Neural crest cell (in vitro differentiated cells): ENCODE measurements at regions not wholly inside any gene's neighbourhood (a gene's known extent, or its start where the extent isn't known, plus 50 kb on each side); places are given as distances from the start of the nearest gene placed in this dataset.

Experiments used
- DNase-seq: peaks from one replicate; pipeline ENCODE4 v3.0.0; 2021; ENCODE audit warnings: low read depth, mixed read lengths, low spot score
- H3K27ac Mint-ChIP-seq: one replicate; pipeline ENCODE4 v1.8.0; 2021; ENCODE audit warnings: mild to moderate bottlenecking, mixed read lengths; ENCODE audit not compliant: unreplicated experiment
- H3K27me3 Mint-ChIP-seq: 2 replicates; pipeline ENCODE4 v1.8.0; 2021; ENCODE audit warnings: low read depth, mild to moderate bottlenecking, mixed read lengths
- H3K36me3 Mint-ChIP-seq: 2 replicates; pipeline ENCODE4 v1.8.0; 2021; ENCODE audit warnings: low read depth, mild to moderate bottlenecking, mixed read lengths
- H3K4me1 Mint-ChIP-seq: 2 replicates; pipeline ENCODE4 v1.8.0; 2021; ENCODE audit warnings: mixed read lengths
- H3K4me3 Mint-ChIP-seq: one replicate; pipeline ENCODE4 v1.8.0; 2021; ENCODE audit warnings: mild to moderate bottlenecking, mixed read lengths
- H3K9me3 Mint-ChIP-seq: 2 replicates; pipeline ENCODE4 v1.8.0; 2021; ENCODE audit warnings: mixed read lengths
- TF ChIP-seq, protein P1 (sequence below): fragments of 200-600 bp; sonication (generic); conservative IDR thresholded peaks from 2 replicates; pipeline ENCODE4 v1.5.0; 2021; ENCODE audit warnings: antibody characterized with exemption, mild to moderate bottlenecking

DNA sequence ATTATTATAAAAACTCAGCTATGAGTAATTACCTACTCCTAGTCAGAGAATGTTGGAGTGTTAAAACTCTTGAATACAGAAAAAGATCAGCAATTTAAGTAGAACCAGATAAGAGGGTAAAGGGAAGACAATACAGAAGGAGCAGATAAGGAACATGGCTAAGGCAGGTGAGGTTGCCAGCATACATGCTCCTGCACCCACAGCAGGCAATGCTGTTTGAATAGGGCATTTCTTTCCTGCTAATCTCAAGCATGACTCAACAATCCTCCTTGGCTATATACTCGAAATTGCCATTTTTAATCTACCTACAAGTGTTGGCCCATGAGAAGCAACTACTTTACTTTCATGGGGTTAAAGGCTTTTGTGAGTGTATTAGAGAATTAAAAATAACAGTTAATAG lies 494.5 kb downstream of the DIPK2A start:
- H3K4me1 Mint-ChIP-seq = no peaks in the 10 kb centered on the region
- no peak overlapping the region for H3K4me3 Mint-ChIP-seq
- no peaks in the 10 kb centered on the region for H3K36me3 Mint-ChIP-seq
- H3K9me3 Mint-ChIP-seq = no peaks in the 10 kb centered on the region
- no peaks in the 10 kb centered on the region for H3K27me3 Mint-ChIP-seq
- H3K27ac Mint-ChIP-seq = no peak overlapping the region
- DNase-seq = no peak
- TF ChIP-seq, protein P1, sequence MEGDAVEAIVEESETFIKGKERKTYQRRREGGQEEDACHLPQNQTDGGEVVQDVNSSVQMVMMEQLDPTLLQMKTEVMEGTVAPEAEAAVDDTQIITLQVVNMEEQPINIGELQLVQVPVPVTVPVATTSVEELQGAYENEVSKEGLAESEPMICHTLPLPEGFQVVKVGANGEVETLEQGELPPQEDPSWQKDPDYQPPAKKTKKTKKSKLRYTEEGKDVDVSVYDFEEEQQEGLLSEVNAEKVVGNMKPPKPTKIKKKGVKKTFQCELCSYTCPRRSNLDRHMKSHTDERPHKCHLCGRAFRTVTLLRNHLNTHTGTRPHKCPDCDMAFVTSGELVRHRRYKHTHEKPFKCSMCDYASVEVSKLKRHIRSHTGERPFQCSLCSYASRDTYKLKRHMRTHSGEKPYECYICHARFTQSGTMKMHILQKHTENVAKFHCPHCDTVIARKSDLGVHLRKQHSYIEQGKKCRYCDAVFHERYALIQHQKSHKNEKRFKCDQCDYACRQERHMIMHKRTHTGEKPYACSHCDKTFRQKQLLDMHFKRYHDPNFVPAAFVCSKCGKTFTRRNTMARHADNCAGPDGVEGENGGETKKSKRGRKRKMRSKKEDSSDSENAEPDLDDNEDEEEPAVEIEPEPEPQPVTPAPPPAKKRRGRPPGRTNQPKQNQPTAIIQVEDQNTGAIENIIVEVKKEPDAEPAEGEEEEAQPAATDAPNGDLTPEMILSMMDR = no peak

DNA sequence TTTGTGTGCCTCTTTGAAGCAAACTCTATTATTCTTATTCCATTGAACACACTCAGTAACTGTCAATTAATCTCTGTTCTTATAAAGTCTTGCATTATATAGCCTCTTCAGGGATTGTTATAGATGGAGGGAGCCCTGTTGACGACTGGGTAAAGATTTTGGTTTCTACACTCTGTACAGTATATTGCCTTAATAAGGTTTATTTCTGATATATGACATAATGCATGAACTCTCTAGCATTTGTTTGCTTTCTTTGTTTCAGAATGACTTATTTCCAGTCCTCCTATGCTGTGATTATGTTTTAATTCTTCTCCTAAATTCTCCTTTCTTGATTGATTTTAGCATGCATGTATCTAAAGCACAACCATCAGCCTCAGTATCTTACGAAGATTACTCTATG lies 494.9 kb downstream of the DIPK2A start:
- no peak overlapping the region for H3K27ac Mint-ChIP-seq
- no peaks in the 10 kb centered on the region for H3K4me1 Mint-ChIP-seq
- H3K36me3 Mint-ChIP-seq = no peaks in the 10 kb centered on the region
- DNase-seq = no peak
- TF ChIP-seq, protein P1 = no peak
- H3K9me3 Mint-ChIP-seq = no peaks in the 10 kb centered on the region
- H3K27me3 Mint-ChIP-seq = no peaks in the 10 kb centered on the region
- no peak overlapping the region for H3K4me3 Mint-ChIP-seq

DNA sequence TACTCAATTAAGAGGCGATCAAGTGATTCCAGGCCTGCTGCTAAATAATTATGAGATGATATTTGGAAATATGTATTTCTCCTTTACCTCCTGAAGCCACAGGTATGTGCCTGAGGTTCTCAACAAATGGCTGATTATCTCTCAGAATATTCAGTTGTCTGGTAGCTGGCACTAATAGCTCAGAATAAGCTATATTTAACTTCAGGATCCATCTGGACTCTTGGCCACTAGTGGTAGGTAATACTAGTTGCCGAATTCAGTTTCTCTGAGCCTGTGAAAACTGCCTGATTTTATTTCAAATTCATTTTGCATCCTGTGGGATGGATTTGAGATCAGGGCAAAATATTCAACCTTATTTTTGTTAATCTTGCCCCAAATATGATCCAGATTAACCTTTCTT lies 499.0 kb downstream of the DIPK2A start:
- Mint-ChIP-seq H3K9me3 (no peaks in the 10 kb centered on the region), H3K4me3 (no peak overlapping the region), H3K27ac (no peak overlapping the region), H3K36me3 (no peaks in the 10 kb centered on the region), H3K27me3 (no peaks in the 10 kb centered on the region), H3K4me1 (no peaks in the 10 kb centered on the region)
- DNase-seq = no peak
- TF ChIP-seq, protein P1 = no peak

GRCh38 chr3:144477593-144477992 lies 506.0 kb downstream of the DIPK2A start:
- H3K27me3 Mint-ChIP-seq = no peaks in the 10 kb centered on the region
- H3K4me1 Mint-ChIP-seq = peaks cover 4% of the 10 kb centered on the region
- H3K4me3 Mint-ChIP-seq = no peak overlapping the region
- peaks cover 5% of the 10 kb centered on the region for H3K9me3 Mint-ChIP-seq
- no peaks in the 10 kb centered on the region for H3K36me3 Mint-ChIP-seq
- no peak for DNase-seq
- TF ChIP-seq, protein P1 = no peak
- H3K27ac Mint-ChIP-seq = no peak overlapping the region

DNA sequence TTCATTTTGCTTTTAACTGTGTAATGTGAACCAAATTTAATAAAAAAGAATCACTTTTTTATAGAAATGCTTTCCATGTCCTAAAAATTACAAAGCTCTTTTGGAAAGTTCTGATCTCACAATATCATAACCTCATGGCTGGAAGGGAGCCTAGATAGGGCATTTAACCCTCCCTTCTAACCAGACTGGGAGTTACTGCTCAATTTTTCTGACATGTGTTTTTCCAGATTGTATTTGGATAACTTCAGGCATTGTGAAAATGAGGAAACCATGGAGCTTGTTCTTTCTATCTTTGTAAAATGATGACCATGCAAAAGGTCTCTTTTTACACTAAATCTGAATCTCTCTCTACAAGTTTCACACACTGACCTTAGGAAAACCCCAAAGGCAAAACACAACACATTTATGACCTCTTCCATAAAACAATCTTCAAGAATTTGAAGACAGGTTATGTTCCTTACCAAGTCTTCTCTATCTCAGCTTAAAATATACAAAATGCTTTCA lies 508.8 kb downstream of the DIPK2A start:
- H3K36me3 Mint-ChIP-seq = no peaks in the 10 kb centered on the region
- TF ChIP-seq, protein P1 = no peak
- no peak overlapping the region for H3K4me3 Mint-ChIP-seq
- H3K4me1 Mint-ChIP-seq = peaks cover 4% of the 10 kb centered on the region
- no peak overlapping the region for H3K27ac Mint-ChIP-seq
- H3K27me3 Mint-ChIP-seq = no peaks in the 10 kb centered on the region
- H3K9me3 Mint-ChIP-seq = peaks cover 5% of the 10 kb centered on the region
- no peak for DNase-seq

GRCh38 chr3:144482876-144483275 lies 511.3 kb downstream of the DIPK2A start:
- Mint-ChIP-seq H3K27ac (no peak overlapping the region), H3K4me1 (no peaks in the 10 kb centered on the region), H3K27me3 (no peaks in the 10 kb centered on the region), H3K36me3 (no peaks in the 10 kb centered on the region), H3K9me3 (peaks cover 5% of the 10 kb centered on the region), H3K4me3 (no peak overlapping the region)
- DNase-seq = no peak
- TF ChIP-seq, protein P1 = no peak
